ENCODE measurements at regions not wholly inside any gene's neighbourhood (a gene's known extent, or its start where the extent isn't known, plus 50 kb on each side); places are given as distances from the start of the nearest gene placed in this dataset.

DNA sequence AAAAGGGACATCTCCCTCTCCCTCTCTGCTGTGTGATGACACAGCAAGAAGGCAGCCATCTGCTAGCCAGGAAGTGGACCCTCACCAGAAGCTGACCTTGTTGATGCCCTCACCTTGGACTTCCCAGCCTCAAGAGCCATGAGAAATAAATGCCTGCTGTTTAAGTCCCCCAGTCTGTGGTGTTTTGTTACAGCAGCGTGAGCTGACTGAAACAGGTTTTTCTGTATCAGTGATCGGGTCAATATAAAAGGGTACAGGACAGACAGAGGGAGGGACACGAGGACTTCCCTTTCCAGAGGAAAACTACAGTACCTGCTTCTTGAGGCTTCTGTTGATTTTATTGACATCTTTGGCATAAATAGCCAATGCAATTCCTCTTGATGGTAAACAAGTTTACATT, 510.3 kb upstream of the CHAC2 start (continued):
- no peak for TF ChIP-seq IRF5 (IDR thresholded peaks at IDR 0.05; ENCODE audit: borderline replicate concordance)
- TF ChIP-seq PML (IDR thresholded peaks at IDR 0.05; ENCODE audit: low read length): no peak
- no peak for TF ChIP-seq NR2C1 (IDR thresholded peaks at IDR 0.05)
- no peak for TF ChIP-seq E4F1 (IDR thresholded peaks at IDR 0.05; ENCODE audit: borderline replicate concordance, partially characterized antibody)
- TF ChIP-seq DPF2 (IDR thresholded peaks at IDR 0.05): no peak
- no peak for TF ChIP-seq FOXM1 (IDR thresholded peaks at IDR 0.05; ENCODE audit: low read depth, low read length)
- TF ChIP-seq CUX1 (IDR thresholded peaks at IDR 0.05; ENCODE audit: insufficient replicate concordance, low read depth, low read length): no peak
